ENCODE measurements at regions not wholly inside any gene's neighbourhood (a gene's known extent, or its start where the extent isn't known, plus 50 kb on each side); places are given as distances from the start of the nearest gene placed in this dataset.
A peak's percentile ranks its signal among the peaks of the same experiment; 100 is the strongest.
"Not testable (repeated sequence)": the region's sequence is repeated elsewhere in the genome, so short reads cannot be mapped to it uniquely, and the experiment has no call there.

DNA sequence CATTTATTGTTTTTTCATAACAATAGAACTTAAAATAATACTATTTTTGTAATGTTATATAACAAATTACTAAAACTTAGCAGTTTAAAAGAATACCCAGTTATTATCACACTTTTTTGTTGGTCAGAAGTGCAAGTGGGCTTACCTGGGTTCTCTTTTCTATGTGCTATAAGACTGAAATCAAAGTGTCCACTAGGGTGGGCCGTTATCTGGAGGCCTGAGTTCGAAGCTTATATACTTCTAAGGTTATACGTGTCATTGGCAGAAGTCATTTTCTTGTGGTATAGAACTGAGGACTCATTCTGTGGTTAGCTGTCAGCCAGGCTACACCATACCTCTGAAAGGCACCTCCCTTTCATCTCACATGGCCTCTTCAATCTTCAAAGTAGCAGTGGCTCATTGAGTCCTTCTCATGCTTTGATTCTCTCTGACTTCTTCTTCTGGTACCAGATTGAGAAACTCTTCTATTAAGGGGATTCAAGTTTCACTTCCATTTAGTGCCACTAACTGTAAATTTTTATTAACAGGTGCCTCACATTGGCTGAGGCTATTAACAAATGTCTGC, 414.3 kb downstream of the AMY1C start:
- no peak for DNase-seq (ENCODE audit: low read depth)

DNA sequence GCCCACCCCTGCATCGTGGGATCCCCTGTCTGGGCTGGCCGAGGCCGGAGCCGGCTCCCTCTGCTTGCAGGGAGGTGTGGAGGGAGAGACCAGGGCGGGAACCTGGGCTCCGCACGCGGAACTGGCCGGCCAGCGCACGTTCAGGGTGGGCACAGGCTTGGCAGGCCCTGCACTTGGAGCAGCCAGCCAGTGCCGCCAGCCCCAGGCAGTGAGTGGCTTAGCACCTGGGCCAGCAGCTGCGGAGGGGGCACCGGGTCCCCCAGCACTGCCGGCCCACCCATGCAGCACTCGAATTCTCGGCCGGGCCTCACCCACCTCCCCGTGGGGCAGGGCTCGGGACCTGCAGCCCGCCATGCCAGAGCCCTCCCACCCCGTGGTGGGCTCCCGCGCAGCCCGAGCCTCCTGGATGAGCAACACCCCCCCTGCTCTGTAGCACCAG, 422.6 kb downstream of the AMY1C start:
- DNase-seq (ENCODE audit: low read depth): no peak

- DNase-seq (ENCODE audit: low read depth): no peak
Observed at GRCh38 chr1:104182251-104182650, 432.6 kb downstream of the AMY1C start.

DNA sequence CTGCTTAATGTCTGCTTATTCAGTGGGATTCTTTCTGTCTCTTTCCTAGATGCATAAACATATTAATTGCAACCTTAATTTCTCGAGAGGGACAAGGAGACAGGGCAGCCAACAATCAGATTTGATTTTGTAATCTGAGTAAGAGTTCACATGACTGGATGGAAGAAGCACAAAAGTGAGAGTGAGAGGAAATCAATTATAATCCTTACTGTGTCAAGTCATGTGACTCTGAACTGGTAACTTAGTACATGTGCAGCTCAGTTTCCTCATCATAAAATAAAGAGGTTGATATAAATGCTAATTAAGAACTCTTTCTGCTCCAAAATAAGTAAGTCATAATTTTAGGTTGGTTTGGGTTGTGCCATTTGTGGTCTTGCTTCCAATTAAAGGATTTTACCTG, 439.5 kb downstream of the AMY1C start:
- DNase-seq (ENCODE audit: low read depth): no peak

DNA sequence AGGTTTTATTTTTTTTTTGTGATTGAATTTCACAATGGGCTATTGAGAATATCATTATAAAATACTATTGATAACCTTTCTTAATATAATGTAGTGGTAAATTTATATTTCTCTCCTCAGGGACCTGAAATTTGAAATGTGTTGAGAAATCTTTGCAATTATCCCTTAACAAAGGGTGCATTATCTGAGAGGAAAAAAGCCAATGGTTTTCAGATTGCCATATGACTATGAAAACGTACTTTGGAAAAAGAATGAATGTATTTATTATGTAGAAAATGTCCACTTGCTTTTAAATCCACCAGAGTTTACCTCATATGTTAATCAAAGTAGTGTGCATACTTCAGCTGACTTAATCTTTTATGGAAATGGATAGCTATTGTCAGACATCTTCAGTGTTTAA, 441.1 kb downstream of the AMY1C start:
- DNase-seq (ENCODE audit: low read depth): no peak

- peak; percentile 58 for DNase-seq (ENCODE audit: low read depth)
Observed at GRCh38 chr1:104195395-104195794, 445.7 kb downstream of the AMY1C start.

- DNase-seq (ENCODE audit: low read depth): no peak
Observed at GRCh38 chr1:104196136-104196535, 446.4 kb downstream of the AMY1C start.

DNA sequence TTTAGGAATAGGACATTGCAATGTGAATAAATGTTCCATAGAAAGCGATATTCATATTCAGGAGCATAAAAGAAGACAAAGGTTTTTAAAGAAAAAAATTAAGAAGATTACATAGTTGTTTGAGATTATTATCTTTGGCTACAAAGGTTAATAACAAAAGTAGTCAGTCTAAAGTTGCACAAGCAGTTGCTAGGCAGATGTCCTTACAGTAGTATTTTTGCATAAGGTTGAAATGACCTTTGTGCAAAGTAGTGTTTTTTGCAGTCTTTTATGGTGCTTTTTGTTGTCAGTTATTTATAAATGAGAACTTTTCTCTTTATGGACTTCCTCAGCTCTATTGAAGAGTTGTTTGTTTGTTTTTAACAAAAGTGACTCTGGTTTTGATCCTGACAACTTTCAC, 447.8 kb downstream of the AMY1C start:
- DNase-seq (ENCODE audit: low read depth): no peak

DNA sequence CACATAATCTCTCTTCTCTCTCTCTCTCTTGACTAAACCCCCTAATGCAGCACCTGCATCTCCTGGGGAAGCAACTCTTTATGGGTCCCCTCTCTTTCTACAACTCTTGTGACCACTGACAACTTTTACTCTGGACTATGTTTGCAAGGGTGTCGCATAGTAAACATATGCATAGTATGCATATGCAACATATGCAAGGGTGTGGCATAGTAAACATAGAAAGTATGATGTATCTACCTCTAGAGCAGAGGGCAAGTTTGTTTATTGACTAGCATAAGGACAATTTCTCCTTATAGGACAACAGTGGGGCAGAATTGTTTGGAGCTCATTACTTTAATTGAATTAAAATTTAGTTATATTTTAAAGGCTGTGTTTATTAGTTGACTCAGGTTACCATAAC, 462.5 kb downstream of the AMY1C start:
- no peak for DNase-seq (ENCODE audit: low read depth)

GRCh38 chr1:104217395-104217986, 467.8 kb downstream of the AMY1C start:
- DNase-seq (ENCODE audit: low read depth): not testable (repeated sequence)

GRCh38 chr1:104229860-104230259, 480.2 kb downstream of the AMY1C start:
- no peak for DNase-seq (ENCODE audit: low read depth)

DNA sequence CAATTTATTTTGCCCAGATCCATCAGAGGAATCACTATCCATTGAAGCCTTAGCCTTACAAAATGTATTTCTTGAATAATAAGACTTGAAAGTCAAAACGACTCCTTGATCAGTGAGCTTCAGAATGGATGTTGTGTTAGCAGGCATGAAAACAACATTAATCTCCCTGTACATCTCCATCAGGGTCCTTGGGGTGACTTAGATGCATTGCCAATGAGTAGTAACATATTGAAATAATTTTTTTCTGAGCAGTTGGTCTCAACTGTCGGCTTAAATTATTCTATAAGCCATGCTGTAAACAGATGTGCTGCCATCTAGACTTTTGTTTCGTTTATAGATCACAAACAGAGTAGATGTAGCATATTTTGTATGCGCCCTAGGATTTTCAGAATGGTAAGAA, 482.0 kb downstream of the AMY1C start:
- no peak for DNase-seq (ENCODE audit: low read depth)

DNA sequence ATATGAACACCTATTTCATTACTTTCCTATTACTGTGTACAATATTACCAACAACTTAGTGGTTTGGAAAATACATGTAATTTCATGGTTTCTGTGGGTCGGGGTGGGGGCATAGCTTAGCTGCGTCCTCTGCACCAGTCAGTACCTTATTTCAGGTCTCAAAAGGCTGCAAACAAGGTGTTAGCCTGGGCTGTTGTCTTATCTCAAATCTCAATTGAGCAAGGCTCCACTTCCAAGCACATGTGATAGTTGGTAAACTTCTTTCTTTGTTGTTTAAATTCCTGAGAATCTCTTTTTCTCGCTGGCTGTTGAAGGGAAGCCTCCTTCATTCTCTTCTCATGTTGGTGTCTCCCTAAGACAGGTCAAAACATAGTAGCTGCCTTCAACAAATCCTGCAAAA, 485.4 kb downstream of the AMY1C start:
- no peak for DNase-seq (ENCODE audit: low read depth)

DNA sequence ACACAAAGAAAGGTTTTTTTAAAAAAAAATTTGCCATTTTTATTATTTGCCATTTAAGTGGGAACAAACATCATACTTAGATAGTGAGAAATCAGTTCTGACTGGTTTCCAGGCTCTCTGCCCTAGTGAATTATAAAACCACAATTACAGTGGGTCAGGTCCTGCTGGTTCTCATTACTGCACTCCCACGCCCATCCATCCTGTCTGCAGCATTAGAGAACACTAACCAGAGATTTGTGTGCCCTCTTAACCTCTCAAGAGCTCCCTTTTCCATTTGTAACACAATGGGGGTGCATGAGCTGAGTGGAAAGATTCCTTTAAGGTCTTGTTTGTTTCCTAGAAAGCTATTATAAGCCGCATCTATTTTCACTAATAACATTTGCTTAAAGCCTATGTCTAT, 489.3 kb downstream of the AMY1C start:
- DNase-seq (ENCODE audit: low read depth): peak; percentile 22

DNA sequence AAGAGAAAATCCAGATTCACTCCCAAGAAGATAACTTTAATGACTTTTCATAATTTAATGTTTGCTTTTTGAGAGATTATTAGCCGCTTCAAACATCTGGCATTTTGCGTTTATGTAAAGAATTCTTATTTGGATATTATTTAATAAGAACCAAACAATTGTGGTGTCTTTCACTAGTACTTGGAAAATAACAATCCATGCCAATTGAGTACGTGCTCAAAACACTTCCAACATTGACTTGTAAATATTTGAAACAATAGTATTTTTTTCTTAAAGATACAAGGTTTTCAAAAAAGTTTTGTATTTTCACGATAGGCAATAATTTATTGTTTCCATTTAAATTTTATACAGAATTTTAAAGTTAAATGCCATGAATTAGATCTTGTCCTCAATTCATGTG, 498.7 kb downstream of the AMY1C start:
- DNase-seq (ENCODE audit: low read depth): no peak

DNA sequence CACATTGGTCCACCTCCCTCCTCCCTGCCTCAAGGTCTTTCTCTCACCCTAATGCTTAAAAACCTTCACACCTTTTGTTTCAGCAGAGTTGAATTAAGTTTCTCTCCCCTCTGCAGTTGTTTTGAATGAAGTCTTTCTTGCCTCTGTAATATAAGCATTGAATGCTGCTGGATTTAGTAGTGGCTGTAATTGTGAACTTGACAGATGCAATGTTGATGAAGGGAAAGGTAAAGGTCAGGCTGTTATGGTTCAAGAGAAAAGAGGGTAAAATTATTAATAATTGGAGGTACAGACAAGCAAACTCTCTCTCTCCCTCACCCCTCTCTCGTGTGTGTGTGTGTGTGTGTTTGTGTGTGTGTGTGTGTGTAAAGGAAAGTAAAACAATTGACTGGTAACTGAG, 509.8 kb downstream of the AMY1C start:
- DNase-seq (ENCODE audit: low read depth): no peak

- DNase-seq (ENCODE audit: low read depth): not testable (repeated sequence)
Observed at GRCh38 chr1:104263110-104263509, 513.4 kb downstream of the AMY1C start.

DNA sequence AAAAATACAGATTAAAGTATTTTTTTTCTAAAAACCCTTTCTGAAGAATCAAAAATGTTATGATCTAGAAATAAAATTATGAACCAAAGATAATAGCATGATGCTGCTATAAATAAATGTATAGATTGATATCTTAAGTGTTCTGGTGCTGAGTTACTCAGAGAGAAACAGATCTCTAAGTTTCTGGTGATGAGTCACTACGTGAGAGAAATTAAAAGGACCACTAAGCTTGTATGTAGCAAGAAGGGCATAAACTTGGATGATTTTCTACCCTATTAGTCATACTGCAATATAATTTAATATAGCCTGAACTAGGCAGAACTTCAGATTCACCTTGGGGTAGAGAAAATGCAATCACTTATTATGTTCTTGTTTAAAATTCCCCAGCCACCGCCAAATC, 514.8 kb downstream of the AMY1C start:
- peak; percentile 55 for DNase-seq (ENCODE audit: low read depth)

DNA sequence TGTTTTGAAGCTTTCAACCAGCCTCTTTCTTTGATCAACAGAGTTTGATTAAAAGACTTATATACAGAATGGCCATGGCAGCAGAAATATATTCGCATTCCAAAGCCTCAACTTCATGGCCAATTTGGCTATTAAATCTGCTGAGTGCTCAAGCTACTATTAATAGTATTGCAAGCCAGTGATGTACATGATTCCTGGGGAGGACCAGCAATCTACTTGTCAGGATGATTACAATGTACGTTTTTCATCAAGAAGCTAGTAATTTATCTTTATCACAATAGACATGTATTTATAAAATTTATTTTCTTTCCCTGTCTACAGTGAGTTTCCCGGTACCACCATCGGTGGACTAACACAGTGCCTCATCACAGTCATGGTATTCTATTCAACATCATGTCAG, 515.5 kb downstream of the AMY1C start:
- DNase-seq (ENCODE audit: low read depth): no peak

- DNase-seq (ENCODE audit: low read depth): no peak
Observed at GRCh38 chr1:104266612-104267011, 516.9 kb downstream of the AMY1C start.

GRCh38 chr1:104288322-104288721, 538.6 kb downstream of the AMY1C start:
- DNase-seq (ENCODE audit: low read depth): not testable (repeated sequence)

GRCh38 chr1:104291156-104291555, 541.5 kb downstream of the AMY1C start:
- DNase-seq (ENCODE audit: low read depth): no peak

DNA sequence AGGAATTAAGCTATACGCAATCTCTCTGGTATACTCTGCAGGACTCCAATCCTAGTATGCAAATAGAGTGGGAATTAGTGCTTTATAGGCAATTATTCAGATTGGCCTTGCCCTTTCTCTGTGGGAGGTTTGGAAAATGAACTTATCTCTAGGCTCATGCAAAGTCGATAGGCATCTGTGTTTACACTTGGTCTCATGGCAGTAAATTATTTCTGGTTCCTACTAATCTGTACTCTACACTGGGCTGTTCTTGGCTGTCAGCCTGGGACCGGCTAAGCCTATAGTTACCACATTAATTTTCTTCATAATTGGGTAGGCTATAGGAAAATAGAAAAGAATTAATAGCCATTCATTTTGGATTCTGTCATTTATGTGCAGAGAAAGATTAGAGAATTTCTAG, 544.6 kb downstream of the AMY1C start:
- DNase-seq (ENCODE audit: low read depth): no peak

DNA sequence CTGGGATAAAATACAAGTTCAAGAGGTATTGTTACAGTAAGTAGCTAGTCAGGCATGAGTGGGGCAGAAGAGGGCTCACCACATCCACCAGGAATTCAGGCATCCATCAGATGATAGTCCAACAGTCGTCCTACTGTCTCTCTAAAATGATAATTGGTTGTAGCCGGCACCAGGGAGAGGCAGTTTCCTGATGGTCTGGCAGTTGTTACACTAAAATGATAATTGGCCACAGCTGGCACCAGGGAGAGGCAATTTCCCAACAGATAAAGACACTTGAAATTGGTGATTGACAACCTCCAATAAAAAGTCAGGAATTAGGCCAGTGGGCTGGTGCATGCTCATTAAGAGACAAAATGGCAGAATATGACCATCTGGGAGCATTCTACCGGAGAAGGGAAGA, 545.8 kb downstream of the AMY1C start:
- DNase-seq (ENCODE audit: low read depth): no peak
